ENCODE measurements at regions not wholly inside any gene's neighbourhood (a gene's known extent, or its start where the extent isn't known, plus 50 kb on each side); places are given as distances from the start of the nearest gene placed in this dataset.

GRCh38 chr15:39336926-39337325, 244.0 kb upstream of the THBS1 start:
- H3K4me3 Mint-ChIP-seq (ENCODE audit: low read depth) = no peak overlapping the region
- no peak for TF ChIP-seq CTCF (IDR thresholded peaks at IDR 0.05; ENCODE audit: unreplicated experiment)
- H3K27me3 Mint-ChIP-seq = peaks cover 5% of the 10 kb centered on the region
- peaks cover 4% of the 10 kb centered on the region for H3K4me1 Mint-ChIP-seq (ENCODE audit: low read depth)
- DNase-seq (ENCODE audit: low spot score, unreplicated experiment) = no peak
- H3K36me3 Mint-ChIP-seq (ENCODE audit: insufficient read depth) = peaks cover 1% of the 10 kb centered on the region
- no peak overlapping the region for H3K27ac Mint-ChIP-seq
- no peaks in the 10 kb centered on the region for H3K9me3 Mint-ChIP-seq (ENCODE audit: low read depth)

GRCh38 chr15:39338251-39338650, 242.6 kb upstream of the THBS1 start:
- Mint-ChIP-seq H3K27ac (no peak overlapping the region), H3K4me3 (ENCODE audit: low read depth) (no peak overlapping the region), H3K27me3 (peaks cover 3% of the 10 kb centered on the region), H3K4me1 (ENCODE audit: low read depth) (peaks cover 4% of the 10 kb centered on the region), H3K36me3 (ENCODE audit: insufficient read depth) (peaks cover 4% of the 10 kb centered on the region), H3K9me3 (ENCODE audit: low read depth) (peaks cover 9% of the 10 kb centered on the region)
- TF ChIP-seq CTCF (IDR thresholded peaks at IDR 0.05; ENCODE audit: unreplicated experiment) = no peak
- DNase-seq (ENCODE audit: low spot score, unreplicated experiment) = no peak

GRCh38 chr15:39340903-39341645, 239.8 kb upstream of the THBS1 start:
- H3K4me1 Mint-ChIP-seq (ENCODE audit: low read depth) = peaks cover 1% of the 10 kb centered on the region
- H3K36me3 Mint-ChIP-seq (ENCODE audit: insufficient read depth) = peaks cover 4% of the 10 kb centered on the region
- no peak for TF ChIP-seq CTCF (IDR thresholded peaks at IDR 0.05; ENCODE audit: unreplicated experiment)
- H3K27ac Mint-ChIP-seq = no peak overlapping the region
- H3K9me3 Mint-ChIP-seq (ENCODE audit: low read depth) = peaks cover 10% of the 10 kb centered on the region
- DNase-seq (ENCODE audit: low spot score, unreplicated experiment) = no peak
- peaks cover 3% of the 10 kb centered on the region for H3K27me3 Mint-ChIP-seq
- no peak overlapping the region for H3K4me3 Mint-ChIP-seq (ENCODE audit: low read depth)

- Mint-ChIP-seq H3K4me1 (ENCODE audit: low read depth) (no peaks in the 10 kb centered on the region), H3K27ac (no peak overlapping the region), H3K27me3 (no peaks in the 10 kb centered on the region), H3K4me3 (ENCODE audit: low read depth) (no peak overlapping the region), H3K9me3 (ENCODE audit: low read depth) (peaks cover 10% of the 10 kb centered on the region), H3K36me3 (ENCODE audit: insufficient read depth) (peaks cover 4% of the 10 kb centered on the region)
- no peak for TF ChIP-seq CTCF (IDR thresholded peaks at IDR 0.05; ENCODE audit: unreplicated experiment)
- DNase-seq (ENCODE audit: low spot score, unreplicated experiment) = no peak
These were observed 236.2 kb upstream of the THBS1 start for GRCh38 chr15:39344662-39345141.

GRCh38 chr15:39345176-39345575, 235.7 kb upstream of the THBS1 start:
- H3K9me3 Mint-ChIP-seq (ENCODE audit: low read depth) = peaks cover 10% of the 10 kb centered on the region
- H3K4me1 Mint-ChIP-seq (ENCODE audit: low read depth) = no peaks in the 10 kb centered on the region
- no peak overlapping the region for H3K4me3 Mint-ChIP-seq (ENCODE audit: low read depth)
- peaks cover 4% of the 10 kb centered on the region for H3K36me3 Mint-ChIP-seq (ENCODE audit: insufficient read depth)
- no peak overlapping the region for H3K27ac Mint-ChIP-seq
- DNase-seq (ENCODE audit: low spot score, unreplicated experiment) = no peak
- TF ChIP-seq CTCF (IDR thresholded peaks at IDR 0.05; ENCODE audit: unreplicated experiment) = no peak
- H3K27me3 Mint-ChIP-seq = peaks cover 2% of the 10 kb centered on the region

All from progenitor cell of endocrine pancreas (in vitro differentiated cells).